ENCODE measurements at regions not wholly inside any gene's neighbourhood (a gene's known extent, or its start where the extent isn't known, plus 50 kb on each side); places are given as distances from the start of the nearest gene placed in this dataset.

DNA sequence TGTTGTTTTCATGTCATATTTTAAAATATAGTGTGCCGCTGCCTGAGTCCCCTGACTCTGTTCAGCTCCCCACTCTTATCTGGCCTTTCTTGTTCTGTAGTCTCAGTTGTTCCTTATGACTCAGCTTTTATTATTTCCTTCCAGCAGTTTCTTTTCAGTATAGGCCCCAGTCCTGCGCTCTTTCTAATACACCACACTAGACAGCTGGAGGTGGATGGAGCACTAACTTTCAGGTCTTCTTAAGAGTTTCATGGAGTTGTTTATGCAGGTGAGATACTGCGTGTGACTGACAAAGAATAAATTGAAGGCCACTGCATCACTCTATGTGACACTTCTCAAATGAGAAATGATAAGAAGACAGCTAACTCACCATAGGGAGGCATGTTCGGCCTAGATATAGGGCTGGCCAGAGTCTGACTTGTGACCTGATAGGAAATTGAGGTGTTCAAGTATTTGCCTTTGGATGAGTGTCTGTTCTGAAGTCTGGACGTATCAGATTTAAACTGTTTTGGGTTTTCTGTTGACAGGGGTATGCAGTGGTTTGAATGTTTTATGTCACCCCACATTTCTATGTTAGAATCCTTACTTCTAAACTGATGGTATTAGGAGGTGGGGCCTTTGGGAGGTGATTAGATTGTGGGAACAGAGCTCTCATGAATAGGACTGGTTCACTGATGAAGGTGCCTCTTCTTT lies 60.8 kb upstream of the CLMN start:
- TF ChIP-seq CEBPB (IDR thresholded peaks at IDR 0.05) (no peak), YY1 (IDR thresholded peaks at IDR 0.05; ENCODE audit: low read depth) (no peak), CREB1 (IDR thresholded peaks at IDR 0.05; ENCODE audit: low read depth) (no peak), ZBTB7A (IDR thresholded peaks at IDR 0.05; ENCODE audit: low read depth) (no peak), RAD21 (IDR thresholded peaks at IDR 0.05; ENCODE audit: low read depth) (no peak), TEAD4 (IDR thresholded peaks at IDR 0.05) (no peak), EP300 (IDR thresholded peaks at IDR 0.05; ENCODE audit: borderline replicate concordance) (no peak), NFIC (IDR thresholded peaks at IDR 0.05) (no peak), TCF12 (IDR thresholded peaks at IDR 0.05; ENCODE audit: low read depth) (no peak)
- TF ChIP-seq, protein P1, sequence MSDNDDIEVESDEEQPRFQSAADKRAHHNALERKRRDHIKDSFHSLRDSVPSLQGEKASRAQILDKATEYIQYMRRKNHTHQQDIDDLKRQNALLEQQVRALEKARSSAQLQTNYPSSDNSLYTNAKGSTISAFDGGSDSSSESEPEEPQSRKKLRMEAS (IDR thresholded peaks at IDR 0.05): no peak
- TF ChIP-seq, protein P2, sequence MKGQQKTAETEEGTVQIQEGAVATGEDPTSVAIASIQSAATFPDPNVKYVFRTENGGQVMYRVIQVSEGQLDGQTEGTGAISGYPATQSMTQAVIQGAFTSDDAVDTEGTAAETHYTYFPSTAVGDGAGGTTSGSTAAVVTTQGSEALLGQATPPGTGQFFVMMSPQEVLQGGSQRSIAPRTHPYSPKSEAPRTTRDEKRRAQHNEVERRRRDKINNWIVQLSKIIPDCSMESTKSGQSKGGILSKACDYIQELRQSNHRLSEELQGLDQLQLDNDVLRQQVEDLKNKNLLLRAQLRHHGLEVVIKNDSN (IDR thresholded peaks at IDR 0.05): no peak
- TF ChIP-seq, protein P3, sequence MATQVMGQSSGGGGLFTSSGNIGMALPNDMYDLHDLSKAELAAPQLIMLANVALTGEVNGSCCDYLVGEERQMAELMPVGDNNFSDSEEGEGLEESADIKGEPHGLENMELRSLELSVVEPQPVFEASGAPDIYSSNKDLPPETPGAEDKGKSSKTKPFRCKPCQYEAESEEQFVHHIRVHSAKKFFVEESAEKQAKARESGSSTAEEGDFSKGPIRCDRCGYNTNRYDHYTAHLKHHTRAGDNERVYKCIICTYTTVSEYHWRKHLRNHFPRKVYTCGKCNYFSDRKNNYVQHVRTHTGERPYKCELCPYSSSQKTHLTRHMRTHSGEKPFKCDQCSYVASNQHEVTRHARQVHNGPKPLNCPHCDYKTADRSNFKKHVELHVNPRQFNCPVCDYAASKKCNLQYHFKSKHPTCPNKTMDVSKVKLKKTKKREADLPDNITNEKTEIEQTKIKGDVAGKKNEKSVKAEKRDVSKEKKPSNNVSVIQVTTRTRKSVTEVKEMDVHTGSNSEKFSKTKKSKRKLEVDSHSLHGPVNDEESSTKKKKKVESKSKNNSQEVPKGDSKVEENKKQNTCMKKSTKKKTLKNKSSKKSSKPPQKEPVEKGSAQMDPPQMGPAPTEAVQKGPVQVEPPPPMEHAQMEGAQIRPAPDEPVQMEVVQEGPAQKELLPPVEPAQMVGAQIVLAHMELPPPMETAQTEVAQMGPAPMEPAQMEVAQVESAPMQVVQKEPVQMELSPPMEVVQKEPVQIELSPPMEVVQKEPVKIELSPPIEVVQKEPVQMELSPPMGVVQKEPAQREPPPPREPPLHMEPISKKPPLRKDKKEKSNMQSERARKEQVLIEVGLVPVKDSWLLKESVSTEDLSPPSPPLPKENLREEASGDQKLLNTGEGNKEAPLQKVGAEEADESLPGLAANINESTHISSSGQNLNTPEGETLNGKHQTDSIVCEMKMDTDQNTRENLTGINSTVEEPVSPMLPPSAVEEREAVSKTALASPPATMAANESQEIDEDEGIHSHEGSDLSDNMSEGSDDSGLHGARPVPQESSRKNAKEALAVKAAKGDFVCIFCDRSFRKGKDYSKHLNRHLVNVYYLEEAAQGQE (IDR thresholded peaks at IDR 0.05; ENCODE audit: low read depth): no peak

Data from Ishikawa (cell line).